GM12878 (cell line): ENCODE measurements at regions not wholly inside any gene's neighbourhood (a gene's known extent, or its start where the extent isn't known, plus 50 kb on each side); places are given as distances from the start of the nearest gene placed in this dataset.

Experiments used
- ATAC-seq: fragments of 200-7000 bp; cut with Tn5 transposase; 3 replicates; pipeline ENCODE4 v1.9.1; 2020; ENCODE audit warnings: mild to moderate bottlenecking, moderate library complexity
- BruUV-seq: library from RNA; stranded (reverse); fragments of 400-500 nt; replicated peaks from 2 replicates; lab custom pipeline; 2021; lab: Mats Ljungman, UMichigan
- CTCF ChIA-PET: fragments of 300-600 bp; sonication (Branson Sonifier 250); formaldehyde crosslinking; extraction: SDS; loops from one replicate; lab custom pipeline; 2021; ENCODE audit warnings: inconsistent platforms; lab: Yijun Ruan, JAX
- POLR2A ChIA-PET: fragments of 350-600 bp; formaldehyde crosslinking; extraction: SDS; loops from one replicate; lab custom pipeline; 2021; ENCODE audit warnings: inconsistent platforms; lab: Charles Lee
- RAD21 ChIA-PET: fragments of 300-600 bp; sonication (Branson Sonifier 250); formaldehyde crosslinking; loops from one replicate; lab custom pipeline; 2023; ENCODE audit warnings: antibody characterized with exemption; ENCODE audit not compliant: unreplicated experiment; lab: Charles Lee
- SMC1A ChIA-PET: fragments of 300-600 bp; sonication (Branson Sonifier 250); formaldehyde crosslinking; loops from one replicate; lab custom pipeline; 2023; ENCODE audit not compliant: unreplicated experiment, uncharacterized antibody; lab: Charles Lee
- DNase-seq: peaks from one replicate; pipeline ENCODE4 v3.0.0-alpha.2; 2011; ENCODE audit warnings: low read depth, low spot score
- FAIRE-seq: peaks from 3 replicates; lab custom pipeline; 2011; peaks lifted over from hg19 to GRCh38; lab: Jason Lieb, UNC
- H2AFZ ChIP-seq: 2 replicates; pipeline ENCODE4 v1.6.0; 2011; ENCODE audit warnings: low read depth, low read length, control low read depth; ENCODE audit not compliant: control insufficient read depth
- H3K27ac ChIP-seq: 2 replicates; pipeline ENCODE4 v1.5.1; 2011; ENCODE audit warnings: control low read depth; ENCODE audit not compliant: control insufficient read depth, insufficient read depth
- H3K27me3 ChIP-seq, 2 experiments: replicated peaks in 1 of 2; 2 replicates each; pipeline versions ENCODE4 v1.6.0 to v1.6.1; 2011; ENCODE audit warnings: low read length in 1 of 2; ENCODE audit not compliant: control insufficient read depth in 2 of 2, insufficient read depth in 2 of 2
- H3K36me3 ChIP-seq, 2 experiments: 2 replicates each; pipeline ENCODE4 v1.5.1; 2011; ENCODE audit warnings: low read length in 1 of 2; ENCODE audit not compliant: control insufficient read depth in 2 of 2, insufficient read depth in 2 of 2
- H3K4me1 ChIP-seq: 2 replicates; pipeline ENCODE4 v1.6.1; 2011; ENCODE audit warnings: mild to moderate bottlenecking, low read length, moderate library complexity, mixed read lengths; ENCODE audit not compliant: control insufficient read depth, insufficient read depth
- H3K4me2 ChIP-seq: 2 replicates; pipeline ENCODE4 v1.6.0; 2011; ENCODE audit warnings: control low read depth; ENCODE audit not compliant: control insufficient read depth, insufficient read depth
- H3K4me3 ChIP-seq: fragments of 200-600 bp; sonication (generic); 2 replicates; pipeline ENCODE4 v1.5.1; 2016
- H3K79me2 ChIP-seq: 2 replicates; pipeline ENCODE4 v1.6.0; 2011; ENCODE audit warnings: low read length; ENCODE audit not compliant: control insufficient read depth, insufficient read depth
- H3K9ac ChIP-seq: 2 replicates; pipeline ENCODE4 v1.8.0; 2011; ENCODE audit warnings: low read length, control low read depth, mixed read lengths; ENCODE audit not compliant: control insufficient read depth, insufficient read depth
- H3K9me3 ChIP-seq: replicated peaks from 3 replicates; pipeline ENCODE4 v1.5.1; 2011; ENCODE audit warnings: mild to moderate bottlenecking, low read length; ENCODE audit not compliant: control insufficient read depth, insufficient read depth
- H4K20me1 ChIP-seq: 2 replicates; pipeline ENCODE4 v1.6.0; 2011; ENCODE audit not compliant: control insufficient read depth, insufficient read depth
- ASH2L ChIP-seq: fragments of 300-600, 200-600 bp; sonication (generic); IDR thresholded peaks from 2 replicates; pipeline ENCODE4 v1.6.1; 2017; ENCODE audit warnings: low read depth, mild to moderate bottlenecking, borderline replicate concordance
- GATAD2B ChIP-seq: fragments of 450-650 bp; conservative IDR thresholded peaks from 2 replicates; pipeline ENCODE4 v1.6.1; 2017; ENCODE audit warnings: low read depth, mild to moderate bottlenecking, moderate library complexity
- IKZF2 ChIP-seq, 2 experiments: fragments of 450-650 bp; IDR thresholded peaks; 2 replicates each; pipeline ENCODE4 v1.6.1; 2017; ENCODE audit warnings: mild to moderate bottlenecking in 2 of 2, moderate library complexity in 2 of 2
- MEF2A ChIP-seq: IDR thresholded peaks from 2 replicates; pipeline ENCODE4 v1.6.1; 2011; ENCODE audit warnings: low read depth, mild to moderate bottlenecking, low read length, moderate library complexity; ENCODE audit not compliant: insufficient read depth
- RAD21 ChIP-seq: IDR thresholded peaks from 2 replicates; pipeline ENCODE4 v1.6.1; 2011; ENCODE audit warnings: mild to moderate bottlenecking, low read depth, low read length, moderate library complexity; ENCODE audit not compliant: insufficient read depth
- STAT1 ChIP-seq: fragments of 450-650 bp; conservative IDR thresholded peaks from 2 replicates; pipeline ENCODE4 v1.6.1; 2014; ENCODE audit warnings: antibody characterized with exemption, mild to moderate bottlenecking
- ZBTB33 ChIP-seq: fragments of 450-650 bp; IDR thresholded peaks from 2 replicates; pipeline ENCODE4 v1.6.1; 2017; ENCODE audit warnings: mild to moderate bottlenecking
- WGBS: methylation state at CpG from one replicate; pipeline ENCODE4 v1.1.6; 2016; ENCODE audit warnings: low lambda C conversion rate; ENCODE audit not compliant: insufficient replicate concordance, insufficient coverage; ENCODE audit errors: missing lambda C conversion rate; 5-methylcytosine and 5-hydroxymethylcytosine counted together
- in situ Hi-C: fragments of 300-500 bp; cut with MboI; formaldehyde crosslinking; loops from 9 replicates; pipeline ENCODE4 v1.14.3; 2018; ENCODE audit warnings: mixed read lengths
- intact Hi-C: fragments of 100-400 bp; cut with micrococcal nuclease; formaldehyde crosslinking; loops from one replicate; pipeline ENCODE4 v1.14.2; 2022; ENCODE audit not compliant: unreplicated experiment
- TF ChIP-seq, protein P1 (sequence below): IDR thresholded peaks from 2 replicates; pipeline ENCODE4 v1.6.1; 2012; ENCODE audit warnings: low read length, inconsistent platforms
- TF ChIP-seq, protein P2 (sequence below): fragments of 450-650 bp; IDR thresholded peaks from 2 replicates; pipeline ENCODE4 v1.6.1; 2016; ENCODE audit warnings: mild to moderate bottlenecking, moderate library complexity, borderline replicate concordance
- TF ChIP-seq, protein P3 (sequence below): fragments of 450-650 bp; IDR thresholded peaks from 2 replicates; pipeline ENCODE4 v1.6.1; 2018; ENCODE audit warnings: borderline replicate concordance, mild to moderate bottlenecking; ENCODE audit not compliant: partially characterized antibody

DNA sequence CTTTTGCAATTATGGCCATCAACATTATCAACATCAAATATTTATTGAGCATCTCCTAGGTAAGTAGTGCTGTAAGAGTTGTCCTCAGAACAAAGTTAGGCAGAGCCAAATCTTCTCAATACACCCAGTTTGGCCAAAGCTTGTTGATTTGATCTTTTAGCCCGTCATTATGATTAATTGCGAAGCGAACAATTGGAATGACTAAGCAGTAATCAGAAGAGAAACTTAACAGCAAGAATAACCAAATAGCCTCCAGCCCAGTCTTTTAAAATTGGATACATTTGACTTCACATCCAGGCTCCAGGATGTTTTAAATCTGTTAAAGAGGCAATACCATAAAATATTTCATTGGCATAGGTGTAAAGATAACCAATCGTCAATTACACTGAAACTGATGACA lies 1156.0 kb downstream of the OLFM4 start (continued):
- TF ChIP-seq, protein P1, sequence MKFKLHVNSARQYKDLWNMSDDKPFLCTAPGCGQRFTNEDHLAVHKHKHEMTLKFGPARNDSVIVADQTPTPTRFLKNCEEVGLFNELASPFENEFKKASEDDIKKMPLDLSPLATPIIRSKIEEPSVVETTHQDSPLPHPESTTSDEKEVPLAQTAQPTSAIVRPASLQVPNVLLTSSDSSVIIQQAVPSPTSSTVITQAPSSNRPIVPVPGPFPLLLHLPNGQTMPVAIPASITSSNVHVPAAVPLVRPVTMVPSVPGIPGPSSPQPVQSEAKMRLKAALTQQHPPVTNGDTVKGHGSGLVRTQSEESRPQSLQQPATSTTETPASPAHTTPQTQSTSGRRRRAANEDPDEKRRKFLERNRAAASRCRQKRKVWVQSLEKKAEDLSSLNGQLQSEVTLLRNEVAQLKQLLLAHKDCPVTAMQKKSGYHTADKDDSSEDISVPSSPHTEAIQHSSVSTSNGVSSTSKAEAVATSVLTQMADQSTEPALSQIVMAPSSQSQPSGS: no peak
- TF ChIP-seq ASH2L (no peak), RAD21 (no peak), GATAD2B (no peak), STAT1 (no peak)

DNA sequence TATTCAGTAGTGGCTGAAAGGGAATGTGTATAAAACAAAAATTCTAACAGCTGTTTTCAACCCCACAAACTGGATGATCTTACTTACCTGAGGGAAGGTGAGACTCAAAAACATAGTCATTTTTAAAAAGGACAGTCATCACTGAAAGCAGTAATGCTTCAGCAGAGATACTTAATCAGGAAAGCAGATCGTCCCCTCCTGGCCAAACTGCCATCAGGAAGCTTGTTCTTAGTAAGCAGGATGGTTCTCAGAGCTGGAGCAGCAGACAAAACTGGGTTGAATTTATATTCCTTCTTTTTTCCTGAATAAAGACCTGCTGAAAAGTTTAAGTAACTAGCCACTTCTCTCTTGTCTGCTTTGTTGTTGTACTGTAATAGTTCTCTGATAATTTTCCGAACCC lies 1156.5 kb downstream of the OLFM4 start:
- H3K79me2 ChIP-seq: no peaks in the 10 kb centered on the region
- ChIA-PET SMC1A (no interaction called here), POLR2A (no interaction called here), RAD21 (no interaction called here), CTCF (interaction anchor here (1.9 kb wide), 1 partner anchor 9 kb away, joined by 6 read pairs; no protein-coding TSS in a partner anchor)
- in situ Hi-C loops: no loop called here
- FAIRE-seq: no peak
- no peak overlapping the region for H2AFZ ChIP-seq
- intact Hi-C loops: no loop called here
- H4K20me1 ChIP-seq: no peaks in the 10 kb centered on the region
- H3K4me2 ChIP-seq: no peak overlapping the region
- no peak overlapping the region for H3K27ac ChIP-seq
- no TSS peak for BruUV-seq
- no peak for DNase-seq
- H3K36me3 ChIP-seq: no peaks in the 10 kb centered on the region
- H3K27me3 ChIP-seq: no peaks in the 10 kb centered on the region
- H3K4me1 ChIP-seq: no peaks in the 10 kb centered on the region
- no peak overlapping the region for H3K4me3 ChIP-seq
- no peak for ATAC-seq
- 0% methylated on average over 2 of the region's 2 CpGs for WGBS
- no peaks in the 10 kb centered on the region; the same call in 2 of the 3 replicates for H3K9me3 ChIP-seq
- H3K9ac ChIP-seq: no peak overlapping the region
- no peak for TF ChIP-seq IKZF2 (IDR thresholded peaks at IDR 0.05)
- TF ChIP-seq, protein P2, sequence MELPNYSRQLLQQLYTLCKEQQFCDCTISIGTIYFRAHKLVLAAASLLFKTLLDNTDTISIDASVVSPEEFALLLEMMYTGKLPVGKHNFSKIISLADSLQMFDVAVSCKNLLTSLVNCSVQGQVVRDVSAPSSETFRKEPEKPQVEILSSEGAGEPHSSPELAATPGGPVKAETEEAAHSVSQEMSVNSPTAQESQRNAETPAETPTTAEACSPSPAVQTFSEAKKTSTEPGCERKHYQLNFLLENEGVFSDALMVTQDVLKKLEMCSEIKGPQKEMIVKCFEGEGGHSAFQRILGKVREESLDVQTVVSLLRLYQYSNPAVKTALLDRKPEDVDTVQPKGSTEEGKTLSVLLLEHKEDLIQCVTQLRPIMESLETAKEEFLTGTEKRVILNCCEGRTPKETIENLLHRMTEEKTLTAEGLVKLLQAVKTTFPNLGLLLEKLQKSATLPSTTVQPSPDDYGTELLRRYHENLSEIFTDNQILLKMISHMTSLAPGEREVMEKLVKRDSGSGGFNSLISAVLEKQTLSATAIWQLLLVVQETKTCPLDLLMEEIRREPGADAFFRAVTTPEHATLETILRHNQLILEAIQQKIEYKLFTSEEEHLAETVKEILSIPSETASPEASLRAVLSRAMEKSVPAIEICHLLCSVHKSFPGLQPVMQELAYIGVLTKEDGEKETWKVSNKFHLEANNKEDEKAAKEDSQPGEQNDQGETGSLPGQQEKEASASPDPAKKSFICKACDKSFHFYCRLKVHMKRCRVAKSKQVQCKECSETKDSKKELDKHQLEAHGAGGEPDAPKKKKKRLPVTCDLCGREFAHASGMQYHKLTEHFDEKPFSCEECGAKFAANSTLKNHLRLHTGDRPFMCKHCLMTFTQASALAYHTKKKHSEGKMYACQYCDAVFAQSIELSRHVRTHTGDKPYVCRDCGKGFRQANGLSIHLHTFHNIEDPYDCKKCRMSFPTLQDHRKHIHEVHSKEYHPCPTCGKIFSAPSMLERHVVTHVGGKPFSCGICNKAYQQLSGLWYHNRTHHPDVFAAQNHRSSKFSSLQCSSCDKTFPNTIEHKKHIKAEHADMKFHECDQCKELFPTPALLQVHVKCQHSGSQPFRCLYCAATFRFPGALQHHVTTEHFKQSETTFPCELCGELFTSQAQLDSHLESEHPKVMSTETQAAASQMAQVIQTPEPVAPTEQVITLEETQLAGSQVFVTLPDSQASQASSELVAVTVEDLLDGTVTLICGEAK: no peak
- TF ChIP-seq, protein P1: no peak
- TF ChIP-seq MEF2A: no peak
- no peak for TF ChIP-seq ZBTB33
- TF ChIP-seq, protein P3, sequence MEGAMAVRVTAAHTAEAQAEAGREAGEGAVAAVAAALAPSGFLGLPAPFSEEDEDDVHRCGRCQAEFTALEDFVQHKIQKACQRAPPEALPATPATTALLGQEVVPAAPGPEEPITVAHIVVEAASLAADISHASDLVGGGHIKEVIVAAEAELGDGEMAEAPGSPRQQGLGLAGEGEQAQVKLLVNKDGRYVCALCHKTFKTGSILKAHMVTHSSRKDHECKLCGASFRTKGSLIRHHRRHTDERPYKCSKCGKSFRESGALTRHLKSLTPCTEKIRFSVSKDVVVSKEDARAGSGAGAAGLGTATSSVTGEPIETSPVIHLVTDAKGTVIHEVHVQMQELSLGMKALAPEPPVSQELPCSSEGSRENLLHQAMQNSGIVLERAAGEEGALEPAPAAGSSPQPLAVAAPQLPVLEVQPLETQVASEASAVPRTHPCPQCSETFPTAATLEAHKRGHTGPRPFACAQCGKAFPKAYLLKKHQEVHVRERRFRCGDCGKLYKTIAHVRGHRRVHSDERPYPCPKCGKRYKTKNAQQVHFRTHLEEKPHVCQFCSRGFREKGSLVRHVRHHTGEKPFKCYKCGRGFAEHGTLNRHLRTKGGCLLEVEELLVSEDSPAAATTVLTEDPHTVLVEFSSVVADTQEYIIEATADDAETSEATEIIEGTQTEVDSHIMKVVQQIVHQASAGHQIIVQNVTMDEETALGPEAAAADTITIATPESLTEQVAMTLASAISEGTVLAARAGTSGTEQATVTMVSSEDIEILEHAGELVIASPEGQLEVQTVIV: no peak
